ENCODE measurements at regions not wholly inside any gene's neighbourhood (a gene's known extent, or its start where the extent isn't known, plus 50 kb on each side); places are given as distances from the start of the nearest gene placed in this dataset.

DNA sequence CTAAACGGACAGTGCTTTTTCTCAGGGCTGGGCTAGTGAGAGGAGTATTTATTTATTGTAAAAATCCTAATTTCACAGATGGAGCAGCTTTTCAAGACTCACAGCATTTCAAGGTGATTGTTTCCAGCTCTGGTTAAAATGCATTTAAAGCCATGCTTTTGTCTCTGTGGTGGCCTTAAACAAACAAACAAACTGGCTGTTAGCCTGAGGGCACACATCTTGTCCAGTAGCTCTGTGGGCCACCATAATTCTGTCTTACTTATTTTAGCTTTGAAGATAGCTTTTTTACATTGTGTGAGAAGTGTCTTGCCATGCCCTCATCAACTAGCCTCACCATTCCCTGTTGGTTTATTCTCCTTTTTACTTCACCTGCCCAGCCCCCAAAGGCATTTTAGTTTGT lies 218.2 kb downstream of the PSAT1 start:
- Histone ChIP-seq H3K4me2 (ENCODE audit: low read length) (no peak overlapping the region), H3K9me3 (ENCODE audit: insufficient read depth, low read depth, low read length) (no peaks in the 10 kb centered on the region), H3K79me2 (ENCODE audit: insufficient read depth, low read length) (no peaks in the 10 kb centered on the region), H4K20me1 (ENCODE audit: insufficient read depth, low read length) (no peaks in the 10 kb centered on the region), H3K4me3 (ENCODE audit: insufficient read depth, low read depth, low read length) (no peak overlapping the region), H3K27ac (ENCODE audit: low read depth, low read length) (no peak overlapping the region), H3K4me1 (ENCODE audit: insufficient read depth, low read length) (no peaks in the 10 kb centered on the region), H2AFZ (ENCODE audit: low read depth, low read length) (no peak overlapping the region), H3K36me3 (ENCODE audit: insufficient read depth, low read length) (no peaks in the 10 kb centered on the region), H3K9ac (ENCODE audit: low read length) (no peak overlapping the region), H3K27me3 (ENCODE audit: insufficient read depth, low read length) (no peaks in the 10 kb centered on the region)
- TF ChIP-seq, protein P1, sequence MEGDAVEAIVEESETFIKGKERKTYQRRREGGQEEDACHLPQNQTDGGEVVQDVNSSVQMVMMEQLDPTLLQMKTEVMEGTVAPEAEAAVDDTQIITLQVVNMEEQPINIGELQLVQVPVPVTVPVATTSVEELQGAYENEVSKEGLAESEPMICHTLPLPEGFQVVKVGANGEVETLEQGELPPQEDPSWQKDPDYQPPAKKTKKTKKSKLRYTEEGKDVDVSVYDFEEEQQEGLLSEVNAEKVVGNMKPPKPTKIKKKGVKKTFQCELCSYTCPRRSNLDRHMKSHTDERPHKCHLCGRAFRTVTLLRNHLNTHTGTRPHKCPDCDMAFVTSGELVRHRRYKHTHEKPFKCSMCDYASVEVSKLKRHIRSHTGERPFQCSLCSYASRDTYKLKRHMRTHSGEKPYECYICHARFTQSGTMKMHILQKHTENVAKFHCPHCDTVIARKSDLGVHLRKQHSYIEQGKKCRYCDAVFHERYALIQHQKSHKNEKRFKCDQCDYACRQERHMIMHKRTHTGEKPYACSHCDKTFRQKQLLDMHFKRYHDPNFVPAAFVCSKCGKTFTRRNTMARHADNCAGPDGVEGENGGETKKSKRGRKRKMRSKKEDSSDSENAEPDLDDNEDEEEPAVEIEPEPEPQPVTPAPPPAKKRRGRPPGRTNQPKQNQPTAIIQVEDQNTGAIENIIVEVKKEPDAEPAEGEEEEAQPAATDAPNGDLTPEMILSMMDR (IDR thresholded peaks at IDR 0.05; ENCODE audit: insufficient read depth, low read depth, low read length), result no peak
- no peak for TF ChIP-seq EZH2 (IDR thresholded peaks at IDR 0.05; ENCODE audit: insufficient read depth, low read length)
- Mint-ChIP-seq H3K4me1 (ENCODE audit: low read depth, unreplicated experiment) (no peaks in the 10 kb centered on the region), H3K9me3 (ENCODE audit: unreplicated experiment) (peaks cover 8% of the 10 kb centered on the region), H3K27me3 (ENCODE audit: low read depth, unreplicated experiment) (no peaks in the 10 kb centered on the region), H3K36me3 (ENCODE audit: low read depth, unreplicated experiment) (no peaks in the 10 kb centered on the region), H3K27ac (ENCODE audit: unreplicated experiment) (no peak overlapping the region), H3K4me3 (ENCODE audit: unreplicated experiment) (no peak overlapping the region)
- no peak for DNase-seq (ENCODE audit: low read depth)
- no peak for FAIRE-seq

DNA sequence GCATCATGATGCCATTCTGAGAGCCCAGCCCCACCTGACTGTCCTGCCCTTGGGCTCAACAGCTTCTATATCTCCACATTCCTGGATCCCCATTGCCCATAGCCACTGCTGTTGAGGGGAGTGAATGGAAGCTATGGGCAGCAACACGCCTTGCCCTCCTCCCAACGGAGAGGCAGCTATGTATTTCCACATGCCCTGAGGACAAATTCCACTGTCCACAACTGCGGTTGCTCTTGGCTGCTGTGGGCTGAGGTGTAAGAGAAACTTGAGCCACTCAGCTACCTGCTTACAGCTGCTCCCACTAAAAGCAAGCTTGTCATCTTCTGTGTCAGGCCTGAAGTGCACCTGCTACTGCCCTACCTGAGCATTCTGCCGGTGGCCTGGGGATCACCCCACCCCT lies 222.9 kb downstream of the PSAT1 start:
- no peak for TF ChIP-seq EZH2 (IDR thresholded peaks at IDR 0.05; ENCODE audit: insufficient read depth, low read length)
- TF ChIP-seq, protein P1 (IDR thresholded peaks at IDR 0.05; ENCODE audit: insufficient read depth, low read depth, low read length), result no peak

DNA sequence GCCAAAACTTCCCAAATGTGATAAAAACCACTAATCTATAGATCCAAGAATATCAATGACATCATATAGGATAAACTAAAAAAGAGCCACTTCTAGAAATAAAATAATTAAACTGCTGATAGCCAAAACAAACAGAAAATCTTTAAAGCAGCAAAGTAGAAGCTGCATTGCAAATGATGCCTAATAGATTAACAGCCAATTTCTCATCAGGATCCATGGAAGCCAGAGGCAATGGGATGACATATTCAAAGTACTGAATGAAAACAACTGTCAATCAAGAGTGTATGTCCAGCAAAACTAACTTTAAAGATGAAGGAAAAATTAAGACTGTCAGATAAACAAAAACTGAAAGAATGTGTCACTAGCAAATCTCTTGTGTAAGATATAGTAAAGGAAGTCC lies 224.8 kb downstream of the PSAT1 start:
- H3K4me2 ChIP-seq (ENCODE audit: low read length), result no peak overlapping the region
- TF ChIP-seq EZH2 (IDR thresholded peaks at IDR 0.05; ENCODE audit: insufficient read depth, low read length), result no peak
- TF ChIP-seq, protein P1 (IDR thresholded peaks at IDR 0.05; ENCODE audit: insufficient read depth, low read depth, low read length), result no peak
- H3K36me3 Mint-ChIP-seq (ENCODE audit: low read depth, unreplicated experiment), result no peaks in the 10 kb centered on the region
- no peak overlapping the region for H3K9ac ChIP-seq (ENCODE audit: low read length)
- H3K4me1 Mint-ChIP-seq (ENCODE audit: low read depth, unreplicated experiment), result no peaks in the 10 kb centered on the region
- no peaks in the 10 kb centered on the region for H4K20me1 ChIP-seq (ENCODE audit: insufficient read depth, low read length)
- no peak overlapping the region for H2AFZ ChIP-seq (ENCODE audit: low read depth, low read length)
- H3K9me3 Mint-ChIP-seq (ENCODE audit: unreplicated experiment), result peaks cover 22% of the 10 kb centered on the region
- no peak for DNase-seq (ENCODE audit: low read depth)
- H3K9me3 ChIP-seq (ENCODE audit: insufficient read depth, low read depth, low read length), result peaks cover 4% of the 10 kb centered on the region
- H3K4me3 ChIP-seq (ENCODE audit: insufficient read depth, low read depth, low read length), result no peak overlapping the region
- H3K27ac ChIP-seq (ENCODE audit: low read depth, low read length), result no peak overlapping the region
- no peaks in the 10 kb centered on the region for H3K79me2 ChIP-seq (ENCODE audit: insufficient read depth, low read length)
- no peaks in the 10 kb centered on the region for H3K27me3 Mint-ChIP-seq (ENCODE audit: low read depth, unreplicated experiment)
- H3K27me3 ChIP-seq (ENCODE audit: insufficient read depth, low read length), result no peaks in the 10 kb centered on the region
- no peak for FAIRE-seq
- H3K4me3 Mint-ChIP-seq (ENCODE audit: unreplicated experiment), result no peak overlapping the region
- H3K4me1 ChIP-seq (ENCODE audit: insufficient read depth, low read length), result no peaks in the 10 kb centered on the region
- no peaks in the 10 kb centered on the region for H3K36me3 ChIP-seq (ENCODE audit: insufficient read depth, low read length)
- no peak overlapping the region for H3K27ac Mint-ChIP-seq (ENCODE audit: unreplicated experiment)

More for the DNA sequence above, 222.9 kb downstream of the PSAT1 start:
- no peaks in the 10 kb centered on the region for H3K36me3 Mint-ChIP-seq (ENCODE audit: low read depth, unreplicated experiment)
- no peak for DNase-seq (ENCODE audit: low read depth)
- no peak overlapping the region for H3K4me2 ChIP-seq (ENCODE audit: low read length)
- no peaks in the 10 kb centered on the region for H3K27me3 Mint-ChIP-seq (ENCODE audit: low read depth, unreplicated experiment)
- H3K4me1 Mint-ChIP-seq (ENCODE audit: low read depth, unreplicated experiment), result no peaks in the 10 kb centered on the region
- H3K27me3 ChIP-seq (ENCODE audit: insufficient read depth, low read length), result no peaks in the 10 kb centered on the region
- H2AFZ ChIP-seq (ENCODE audit: low read depth, low read length), result no peak overlapping the region
- no peak overlapping the region for H3K4me3 ChIP-seq (ENCODE audit: insufficient read depth, low read depth, low read length)
- H3K9ac ChIP-seq (ENCODE audit: low read length), result no peak overlapping the region
- H3K4me3 Mint-ChIP-seq (ENCODE audit: unreplicated experiment), result no peak overlapping the region
- peaks cover 4% of the 10 kb centered on the region for H3K9me3 ChIP-seq (ENCODE audit: insufficient read depth, low read depth, low read length)
- H3K27ac Mint-ChIP-seq (ENCODE audit: unreplicated experiment), result no peak overlapping the region
- H3K79me2 ChIP-seq (ENCODE audit: insufficient read depth, low read length), result no peaks in the 10 kb centered on the region
- H3K9me3 Mint-ChIP-seq (ENCODE audit: unreplicated experiment), result peaks cover 24% of the 10 kb centered on the region
- H4K20me1 ChIP-seq (ENCODE audit: insufficient read depth, low read length), result no peaks in the 10 kb centered on the region
- H3K4me1 ChIP-seq (ENCODE audit: insufficient read depth, low read length), result no peaks in the 10 kb centered on the region
- no peak for FAIRE-seq
- no peaks in the 10 kb centered on the region for H3K36me3 ChIP-seq (ENCODE audit: insufficient read depth, low read length)
- no peak overlapping the region for H3K27ac ChIP-seq (ENCODE audit: low read depth, low read length)

All from astrocyte (in vitro differentiated cells and primary cell).